T-cell (primary cell): ENCODE measurements at regions not wholly inside any gene's neighbourhood (a gene's known extent, or its start where the extent isn't known, plus 50 kb on each side); places are given as distances from the start of the nearest gene placed in this dataset.

Source experiments
- ATAC-seq, 4 experiments: fragments of 200-7000 bp in 3 of 4; fragments of 150-1000 bp in 1 of 4; cut with Tn5 transposase; replicated peaks in 1 of 4; 1 replicate in 3 of 4; 2 replicates in 1 of 4; pipeline ENCODE4 v1.10.0; 2021; ENCODE audit warnings: moderate library complexity in 3 of 4, mild to moderate bottlenecking in 2 of 4, moderate number of reproducible peaks in 1 of 4
- CTCF ChIA-PET, 2 donors: fragments of 300-600 bp; sonication (Branson Sonifier 250); formaldehyde crosslinking; loops; one replicate each; lab custom pipeline; 2022; ENCODE audit warnings: antibody characterized with exemption in 2 of 2; lab: Charles Lee
- POLR2A ChIA-PET, 2 donors: fragments of 300-600 bp; sonication (Branson Sonifier 250); formaldehyde crosslinking; loops; one replicate each; lab custom pipeline; 2022; ENCODE audit warnings: antibody characterized with exemption in 2 of 2; lab: Charles Lee
- DNase-seq, 35 experiments: peaks; one replicate each; pipeline versions ENCODE4 v3.0.0 to v3.0.0-alpha.2; 2013 to 2023
- H3K27ac ChIP-seq: one replicate; pipeline ENCODE4 v1.5.1; 2013; ENCODE audit warnings: low read length
- H3K27me3 ChIP-seq, 2 experiments: replicated peaks in 1 of 2; 1 replicate in 1 of 2; 2 replicates in 1 of 2; pipeline versions ENCODE4 v1.6.1 to v1.7.0; 2013; ENCODE audit warnings: low read length in 1 of 2, mixed read lengths in 1 of 2; ENCODE audit not compliant: control insufficient read depth in 2 of 2, insufficient read depth in 2 of 2; ENCODE audit errors: extremely low read depth in 1 of 2
- H3K36me3 ChIP-seq, 2 donors: 1 replicate in 1 of 2; 2 replicates in 1 of 2; pipeline versions ENCODE4 v1.6.1 to v1.7.0; 2013; ENCODE audit warnings: low read length in 1 of 2; ENCODE audit not compliant: control insufficient read depth in 2 of 2, insufficient read depth in 1 of 2; ENCODE audit errors: extremely low read depth in 1 of 2
- H3K4me1 ChIP-seq, 2 experiments: 1 replicate in 1 of 2; 2 replicates in 1 of 2; pipeline versions ENCODE4 v1.6.1 to v1.7.0; 2013; ENCODE audit warnings: low read length in 2 of 2, mixed read lengths in 1 of 2; ENCODE audit not compliant: insufficient read depth in 2 of 2, control insufficient read depth in 1 of 2; ENCODE audit errors: extremely low read depth in 1 of 2
- H3K4me3 ChIP-seq, 2 donors: 1 replicate in 1 of 2; 2 replicates in 1 of 2; pipeline versions ENCODE4 v1.5.1 to v1.7.0; 2013; ENCODE audit warnings: mild to moderate bottlenecking in 2 of 2, low read length in 1 of 2, moderate library complexity in 1 of 2; ENCODE audit not compliant: control insufficient read depth in 1 of 2; ENCODE audit errors: extremely low read depth in 1 of 2
- H3K9me3 ChIP-seq: 2 replicates; pipeline ENCODE4 v1.7.0; 2013
- H3K27ac Mint-ChIP-seq, 2 donors: one replicate each; pipeline ENCODE4 v1.8.0; 2020 to 2021; ENCODE audit warnings: mild to moderate bottlenecking in 2 of 2, mixed read lengths in 2 of 2
- H3K27me3 Mint-ChIP-seq, 2 donors: one replicate each; pipeline ENCODE4 v1.8.0; 2021 to 2022; ENCODE audit warnings: mixed read lengths in 2 of 2
- H3K36me3 Mint-ChIP-seq: one replicate; pipeline ENCODE4 v1.8.0; 2021; ENCODE audit warnings: mixed read lengths
- H3K4me1 Mint-ChIP-seq, 3 donors: one replicate each; pipeline ENCODE4 v1.8.0; 2020 to 2022; ENCODE audit warnings: mixed read lengths in 3 of 3, mild to moderate bottlenecking in 1 of 3
- H3K4me3 Mint-ChIP-seq, 3 donors: one replicate each; pipeline ENCODE4 v1.8.0; 2020 to 2022; ENCODE audit warnings: mild to moderate bottlenecking in 3 of 3, mixed read lengths in 3 of 3, moderate library complexity in 3 of 3
- H3K9me3 Mint-ChIP-seq, 3 donors: one replicate each; pipeline ENCODE4 v1.8.0; 2020 to 2022; ENCODE audit warnings: mixed read lengths in 3 of 3
- WGBS: methylation state at CpG from one replicate; pipeline ENCODE4 v1.1.5; 2013; ENCODE audit warnings: missing lambda C conversion rate; ENCODE audit not compliant: insufficient coverage; 5-methylcytosine and 5-hydroxymethylcytosine counted together

GRCh38 chr18:70418546-70419311 is 129.9 kb downstream of the SOCS6 start:
- H3K27me3 Mint-ChIP-seq: peaks cover 0 to 8% of the 10 kb centered on the region in 2 donors
- Histone ChIP-seq H3K9me3 (no peaks in the 10 kb centered on the region), H3K27me3 (no peaks in the 10 kb centered on the region), H3K4me1 (no peaks in the 10 kb centered on the region), H3K36me3 (no peaks in the 10 kb centered on the region), H3K27ac (no peak overlapping the region), H3K4me3 (no peak overlapping the region)
- ChIA-PET POLR2A (no interaction called here), CTCF (no interaction called here)
- WGBS: 73% methylated on average over 5 of the region's 12 CpGs
- no peaks in the 10 kb centered on the region for H3K36me3 Mint-ChIP-seq
- H3K4me3 Mint-ChIP-seq: no peak overlapping the region
- H3K9me3 Mint-ChIP-seq: no peaks in the 10 kb centered on the region
- ATAC-seq (no peak), DNase-seq (no peak)
- H3K27ac Mint-ChIP-seq: no peak overlapping the region
- H3K4me1 Mint-ChIP-seq: peaks cover 0 to 5% (median 0%) of the 10 kb centered on the region in 3 donors

- H3K27me3 Mint-ChIP-seq: peaks cover 1 to 8% of the 10 kb centered on the region in 2 donors
- H3K9me3 Mint-ChIP-seq: no peaks in the 10 kb centered on the region
- H3K36me3 Mint-ChIP-seq: no peaks in the 10 kb centered on the region
- 20% methylated on average over 1 of the region's 5 CpGs for WGBS
- H3K4me1 Mint-ChIP-seq: peaks cover 0 to under 1% (median 0%) of the 10 kb centered on the region in 3 donors
- H3K27ac Mint-ChIP-seq: no peak overlapping the region
- H3K4me3 Mint-ChIP-seq: no peak overlapping the region
- peaks cover 0 to 4% of the 10 kb centered on the region in 2 experiments for H3K27me3 ChIP-seq
- CTCF ChIA-PET: interaction anchor here in 1 of 2 donors (0.5 kb wide), 1 partner anchor 27 kb away, joined by 3 read pairs; no protein-coding TSS in a partner anchor
- no peaks in the 10 kb centered on the region for H3K36me3 ChIP-seq
- no peaks in the 10 kb centered on the region for H3K9me3 ChIP-seq
- ATAC-seq (no peak), DNase-seq (no peak)
- no peaks in the 10 kb centered on the region for H3K4me1 ChIP-seq
- no peak overlapping the region for H3K27ac ChIP-seq
- POLR2A ChIA-PET: no interaction called here
- no peak overlapping the region for H3K4me3 ChIP-seq
Observed at GRCh38 chr18:70417847-70418246, 129.0 kb downstream of the SOCS6 start.

- Mint-ChIP-seq H3K4me1 (no peaks in the 10 kb centered on the region), H3K9me3 (no peaks in the 10 kb centered on the region), H3K27me3 (peaks cover 3 to 8% of the 10 kb centered on the region in 2 donors), H3K4me3 (no peak overlapping the region), H3K27ac (no peak overlapping the region), H3K36me3 (no peaks in the 10 kb centered on the region)
- ChIA-PET CTCF (interaction anchor here in 1 of 2 donors (1.0 kb wide), 1 partner anchor 9 kb away, joined by 3 read pairs; no protein-coding TSS in a partner anchor), POLR2A (no interaction called here)
- Histone ChIP-seq H3K27me3 (peaks cover 0 to 4% of the 10 kb centered on the region in 2 experiments), H3K9me3 (no peaks in the 10 kb centered on the region), H3K27ac (no peak overlapping the region), H3K4me3 (no peak overlapping the region), H3K36me3 (no peaks in the 10 kb centered on the region), H3K4me1 (no peaks in the 10 kb centered on the region)
- DNase-seq: no peak
- 89% methylated on average over 5 of the region's 8 CpGs for WGBS
- ATAC-seq: no peak
Observed at GRCh38 chr18:70416496-70416895, 127.7 kb downstream of the SOCS6 start.

GRCh38 chr18:70415823-70416488 is 127.1 kb downstream of the SOCS6 start:
- peaks cover 0 to 4% of the 10 kb centered on the region in 2 experiments for H3K27me3 ChIP-seq
- ChIA-PET POLR2A (interaction anchor here in 1 of 2 donors (0.7 kb wide), 1 partner anchor 8 kb away, joined by 4 read pairs; no protein-coding TSS in a partner anchor), CTCF (interaction anchor here in 1 of 2 donors (1.0 kb wide), 1 partner anchor 9 kb away, joined by 3 read pairs; no protein-coding TSS in a partner anchor)
- Mint-ChIP-seq H3K4me3 (no peak overlapping the region), H3K4me1 (no peaks in the 10 kb centered on the region), H3K9me3 (no peaks in the 10 kb centered on the region), H3K27ac (peak overlapping the region in 1 of 2 donors; percentile 4), H3K36me3 (no peaks in the 10 kb centered on the region), H3K27me3 (peaks cover 3 to 8% of the 10 kb centered on the region in 2 donors)
- H3K4me1 ChIP-seq: no peaks in the 10 kb centered on the region
- H3K4me3 ChIP-seq: no peak overlapping the region
- H3K9me3 ChIP-seq: no peaks in the 10 kb centered on the region
- DNase-seq (no peak), ATAC-seq (no peak)
- no peaks in the 10 kb centered on the region for H3K36me3 ChIP-seq
- H3K27ac ChIP-seq: no peak overlapping the region
- WGBS: 66% methylated on average over 6 of the region's 13 CpGs

GRCh38 chr18:70414315-70414900 is 125.6 kb downstream of the SOCS6 start:
- Histone ChIP-seq H3K4me3 (no peak overlapping the region), H3K36me3 (no peaks in the 10 kb centered on the region), H3K27ac (no peak overlapping the region), H3K9me3 (no peaks in the 10 kb centered on the region), H3K27me3 (peaks cover 0 to 4% of the 10 kb centered on the region in 2 experiments), H3K4me1 (no peaks in the 10 kb centered on the region)
- POLR2A ChIA-PET: no interaction called here
- Mint-ChIP-seq H3K36me3 (no peaks in the 10 kb centered on the region), H3K4me3 (no peak overlapping the region), H3K27ac (no peak overlapping the region), H3K4me1 (no peaks in the 10 kb centered on the region), H3K9me3 (no peaks in the 10 kb centered on the region), H3K27me3 (peaks cover 4 to 11% of the 10 kb centered on the region in 2 donors)
- no peak for ATAC-seq
- CTCF ChIA-PET: no interaction called here
- no peak for DNase-seq
- WGBS: no CpG with 5 or more reads among the region's 6 CpGs

- H3K27me3 ChIP-seq: peaks cover 0 to 4% of the 10 kb centered on the region in 2 experiments
- no peak overlapping the region for H3K27ac Mint-ChIP-seq
- no peak overlapping the region for H3K4me3 Mint-ChIP-seq
- no peak overlapping the region for H3K4me3 ChIP-seq
- H3K9me3 ChIP-seq: no peaks in the 10 kb centered on the region
- CTCF ChIA-PET: interaction anchor here in 1 of 2 donors (0.5 kb wide), 1 partner anchor 1910 kb away, joined by 6 read pairs; no protein-coding TSS in a partner anchor
- DNase-seq (no peak), ATAC-seq (no peak)
- no peaks in the 10 kb centered on the region for H3K9me3 Mint-ChIP-seq
- H3K27ac ChIP-seq: no peak overlapping the region
- POLR2A ChIA-PET: no interaction called here
- 94% methylated on average over 2 of the region's 3 CpGs for WGBS
- no peaks in the 10 kb centered on the region for H3K4me1 Mint-ChIP-seq
- no peaks in the 10 kb centered on the region for H3K36me3 ChIP-seq
- no peaks in the 10 kb centered on the region for H3K36me3 Mint-ChIP-seq
- H3K27me3 Mint-ChIP-seq: peaks cover 4 to 7% of the 10 kb centered on the region in 2 donors
- no peaks in the 10 kb centered on the region for H3K4me1 ChIP-seq
Observed at GRCh38 chr18:70413455-70413854, 124.6 kb downstream of the SOCS6 start.
